HCEC 1CT (cell line): ENCODE measurements at regions not wholly inside any gene's neighbourhood (a gene's known extent, or its start where the extent isn't known, plus 50 kb on each side); places are given as distances from the start of the nearest gene placed in this dataset.

Source experiments
- DNase-seq: peaks from one replicate; pipeline ENCODE4 v3.0.0-alpha.2; 2017

DNA sequence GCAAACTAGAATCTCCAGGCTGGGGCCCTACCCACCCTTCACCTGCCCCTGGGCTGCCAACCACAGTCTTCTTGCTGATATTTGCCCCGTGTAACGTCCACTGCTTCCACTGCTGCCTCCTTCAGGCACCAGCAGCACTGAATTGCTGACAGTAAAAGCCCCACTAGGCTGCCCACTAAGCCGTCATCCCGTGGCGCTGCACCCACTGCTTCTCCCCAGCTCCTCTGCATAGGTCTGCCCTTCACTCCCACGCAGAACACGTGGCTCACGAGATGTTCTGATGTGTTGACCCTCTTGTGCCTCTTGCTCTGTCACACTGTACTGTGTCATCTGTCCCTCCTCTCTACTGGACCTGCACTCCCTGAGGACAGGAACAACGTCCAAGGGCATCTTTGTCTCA, 86.3 kb upstream of the HIVEP1 start:
- DNase-seq, result no peak

- DNase-seq, result no peak
Measured at GRCh38 chr6:11923621-11924020, 88.5 kb upstream of the HIVEP1 start.

DNA sequence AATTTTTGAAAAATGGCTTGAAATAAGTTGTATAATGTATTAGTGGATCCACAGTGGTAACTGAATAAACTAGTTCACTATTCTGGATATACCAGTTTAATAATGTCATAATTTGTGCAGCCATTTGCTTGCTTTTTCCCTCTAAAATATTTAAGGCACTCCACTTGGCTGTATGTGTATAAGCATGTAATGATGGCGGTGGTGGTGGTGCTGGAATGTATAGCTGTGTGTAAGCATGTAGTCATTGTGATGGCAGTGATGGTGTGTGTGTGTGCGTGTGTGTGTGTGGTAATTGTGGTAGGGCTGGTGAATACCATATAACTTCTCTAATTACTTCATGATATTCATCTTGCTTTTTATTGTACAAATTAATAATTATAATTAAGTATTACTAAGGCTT, 89.2 kb upstream of the HIVEP1 start:
- no peak for DNase-seq

DNA sequence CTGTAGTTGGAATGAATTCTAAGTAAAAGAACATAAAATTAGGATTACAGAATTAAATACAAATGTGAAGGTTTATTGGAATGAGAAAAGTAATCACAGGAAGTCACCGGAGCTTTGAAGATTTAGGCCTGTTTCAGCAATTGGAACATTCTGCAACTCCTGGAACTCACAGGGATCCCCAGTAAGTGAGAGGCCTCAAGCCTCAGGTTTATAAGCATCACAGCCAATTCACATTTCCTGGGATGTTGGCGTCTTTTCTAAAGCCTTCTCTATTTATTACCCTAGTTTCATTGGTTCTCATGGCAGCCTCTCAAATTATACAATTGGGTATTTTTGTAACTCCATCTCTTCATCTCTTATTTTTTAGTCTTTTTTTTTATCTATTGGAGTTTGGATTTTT, 90.4 kb upstream of the HIVEP1 start:
- DNase-seq, result no peak

DNA sequence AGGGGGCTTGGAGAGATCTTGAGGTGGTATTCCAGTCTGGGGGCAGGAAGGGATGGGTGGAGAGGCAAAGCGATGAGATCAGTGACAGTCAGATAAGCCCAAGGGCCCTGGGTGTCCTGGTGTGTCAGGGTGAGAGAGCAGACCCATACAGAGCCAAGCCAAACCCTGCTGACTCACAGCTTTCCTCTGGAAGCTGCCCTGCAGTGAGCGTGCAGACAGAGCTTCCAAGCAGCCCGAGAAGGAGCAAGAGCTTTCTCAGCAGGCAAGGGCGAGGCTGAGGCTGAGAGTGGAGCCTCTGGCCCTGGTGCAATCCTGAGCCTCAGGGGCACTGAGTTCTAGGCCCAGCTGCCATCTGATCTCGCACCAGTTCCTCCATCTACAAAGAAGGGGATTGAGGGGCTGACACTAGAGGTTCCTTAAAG, 91.1 kb upstream of the HIVEP1 start:
- peak; percentile 94 for DNase-seq

DNA sequence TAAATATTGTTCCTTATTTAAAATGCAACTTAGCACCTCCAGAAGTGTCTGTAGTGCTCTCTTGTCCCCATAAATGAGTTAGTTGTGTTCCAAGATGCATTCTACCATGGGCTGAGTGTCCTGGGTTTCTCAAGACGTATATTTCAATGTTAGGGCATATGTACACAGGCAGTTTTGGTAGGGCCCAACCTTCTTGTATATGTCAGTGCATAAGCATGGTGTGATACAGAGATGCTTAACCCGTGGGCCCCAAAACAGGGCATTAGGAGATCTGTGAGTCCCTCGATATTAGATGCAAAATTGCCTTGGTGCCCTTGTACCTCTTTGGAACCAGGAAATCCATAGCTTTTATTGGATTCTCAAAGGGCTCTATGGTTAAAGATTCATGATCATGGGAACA, 91.5 kb upstream of the HIVEP1 start:
- no peak for DNase-seq

DNA sequence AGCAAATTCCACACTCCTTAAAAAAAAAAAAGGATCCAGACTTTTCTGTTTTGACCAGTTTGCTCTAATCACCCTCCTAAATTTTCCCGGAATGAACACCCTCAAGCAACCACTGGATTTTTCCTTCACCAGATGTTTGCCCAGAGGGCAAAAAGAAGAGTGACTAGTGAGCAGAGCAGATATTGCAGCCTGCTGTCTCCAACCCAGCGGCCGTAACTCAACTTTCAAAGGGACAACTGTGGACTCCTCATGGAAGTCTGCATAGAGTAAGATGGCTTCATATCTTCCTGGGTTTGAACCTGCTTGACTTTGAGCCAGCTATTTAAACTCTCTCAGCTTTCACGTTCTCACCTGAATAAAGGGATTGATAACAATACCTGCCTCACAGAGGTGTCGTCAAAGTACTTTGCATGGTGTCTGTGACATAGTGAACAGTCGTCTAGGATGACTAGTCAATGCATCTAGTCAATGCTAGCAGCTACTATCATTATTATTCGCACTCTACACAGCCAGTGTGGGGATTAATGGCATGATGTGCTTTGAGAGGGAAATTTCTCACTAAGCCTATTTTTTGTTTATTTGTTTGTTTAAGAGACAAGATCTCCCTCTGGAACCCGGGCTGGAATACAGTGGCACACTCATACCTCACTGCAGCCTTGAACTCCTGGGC, 92.2 kb upstream of the HIVEP1 start:
- no peak for DNase-seq

GRCh38 chr6:11918739-11919605, 93.1 kb upstream of the HIVEP1 start:
- DNase-seq, result peak; percentile 11

DNA sequence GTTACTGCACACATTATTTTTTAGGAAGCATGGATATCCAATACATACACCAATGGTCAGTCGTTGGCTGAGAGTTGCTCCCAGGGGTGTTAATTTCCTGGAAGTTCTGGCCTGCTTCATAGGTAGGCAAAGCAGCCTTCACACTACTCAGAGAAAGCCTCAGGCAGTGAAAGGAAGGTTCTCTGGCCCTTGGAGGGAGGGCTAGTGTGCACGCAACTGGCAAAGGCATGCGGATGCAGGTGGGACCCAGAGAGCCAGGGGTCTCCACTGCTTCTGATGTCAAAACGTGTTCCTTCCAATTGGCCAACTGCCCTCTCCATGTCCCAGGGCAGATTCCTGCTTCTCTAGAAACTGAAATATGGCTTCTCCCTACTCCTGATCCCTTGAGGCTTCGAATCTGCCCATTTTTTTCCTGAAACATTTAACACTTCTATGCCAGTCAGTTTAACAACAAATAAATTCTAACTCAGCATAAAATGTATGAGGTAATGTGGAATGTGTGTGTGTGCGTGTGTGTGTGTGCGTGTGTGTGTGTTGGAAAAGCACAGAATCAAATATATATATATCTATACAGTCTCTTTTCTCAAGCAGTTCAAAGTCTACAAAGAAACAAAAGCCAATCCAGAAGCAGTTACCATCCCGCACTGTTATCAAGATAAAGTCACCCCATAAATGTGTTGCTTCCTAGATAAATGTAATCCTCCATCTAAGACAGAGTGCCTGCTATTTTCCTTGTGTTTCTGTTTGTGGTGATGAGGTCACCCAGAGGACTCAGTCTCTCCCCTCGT, 94.0 kb upstream of the HIVEP1 start:
- DNase-seq, result peak; percentile 65

GRCh38 chr6:11912420-11912819, 99.7 kb upstream of the HIVEP1 start:
- no peak for DNase-seq

DNA sequence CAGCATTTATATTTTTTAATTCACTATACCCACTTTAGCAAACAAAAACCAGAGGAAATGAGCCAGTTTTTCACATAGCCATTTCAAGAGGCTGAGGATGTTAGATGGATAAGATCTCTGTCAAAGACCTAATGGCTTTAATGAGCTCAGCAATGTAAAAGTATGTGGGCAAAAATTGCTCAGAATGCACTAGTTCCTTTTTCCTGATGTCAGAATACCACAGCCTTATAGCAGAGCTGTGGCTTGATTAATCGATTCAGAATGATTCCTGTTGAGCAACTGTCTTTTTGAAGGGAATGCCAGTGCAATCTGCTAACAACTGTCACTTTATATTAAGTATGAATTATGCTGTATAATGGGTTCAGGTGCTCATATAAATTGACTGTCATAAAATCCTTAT, 100.6 kb upstream of the HIVEP1 start:
- DNase-seq, result no peak

- DNase-seq, result peak; percentile 24
Measured at GRCh38 chr6:11909696-11910132, 102.4 kb upstream of the HIVEP1 start.

DNA sequence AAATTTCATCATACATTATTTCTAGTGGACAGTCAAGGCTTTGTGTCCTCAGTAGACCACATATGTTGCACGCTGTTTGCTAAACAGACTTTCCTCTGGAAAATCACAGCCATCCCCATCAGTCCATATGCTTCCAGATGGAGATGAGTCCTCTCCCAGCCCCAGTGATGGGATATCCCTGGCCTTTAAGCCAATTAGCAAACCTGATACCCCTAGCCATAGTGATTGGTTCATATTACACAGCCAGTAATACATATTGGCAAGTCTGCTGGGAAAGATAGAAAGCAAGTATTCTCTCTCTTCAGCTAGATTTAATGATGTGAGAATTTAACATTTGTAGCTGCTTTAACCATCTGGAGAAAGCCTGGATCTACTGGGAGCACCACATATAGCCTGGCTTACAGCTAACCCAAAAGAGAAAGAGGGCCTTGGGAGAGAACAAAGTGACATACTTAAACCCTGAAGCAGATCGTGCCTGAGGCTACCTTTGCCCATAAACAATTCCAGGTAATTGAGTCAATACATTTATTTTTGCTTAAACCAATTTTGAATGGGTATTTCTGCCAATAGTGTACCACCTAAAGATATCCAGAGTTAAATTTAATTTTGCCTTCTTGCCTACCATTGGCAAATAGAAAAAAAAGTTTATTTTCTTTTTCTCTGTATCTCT, 103.5 kb upstream of the HIVEP1 start:
- DNase-seq, result no peak

- no peak for DNase-seq
Measured at GRCh38 chr6:11903645-11904044, 108.5 kb upstream of the HIVEP1 start.

GRCh38 chr6:11902527-11902926, 109.6 kb upstream of the HIVEP1 start:
- DNase-seq, result no peak

DNA sequence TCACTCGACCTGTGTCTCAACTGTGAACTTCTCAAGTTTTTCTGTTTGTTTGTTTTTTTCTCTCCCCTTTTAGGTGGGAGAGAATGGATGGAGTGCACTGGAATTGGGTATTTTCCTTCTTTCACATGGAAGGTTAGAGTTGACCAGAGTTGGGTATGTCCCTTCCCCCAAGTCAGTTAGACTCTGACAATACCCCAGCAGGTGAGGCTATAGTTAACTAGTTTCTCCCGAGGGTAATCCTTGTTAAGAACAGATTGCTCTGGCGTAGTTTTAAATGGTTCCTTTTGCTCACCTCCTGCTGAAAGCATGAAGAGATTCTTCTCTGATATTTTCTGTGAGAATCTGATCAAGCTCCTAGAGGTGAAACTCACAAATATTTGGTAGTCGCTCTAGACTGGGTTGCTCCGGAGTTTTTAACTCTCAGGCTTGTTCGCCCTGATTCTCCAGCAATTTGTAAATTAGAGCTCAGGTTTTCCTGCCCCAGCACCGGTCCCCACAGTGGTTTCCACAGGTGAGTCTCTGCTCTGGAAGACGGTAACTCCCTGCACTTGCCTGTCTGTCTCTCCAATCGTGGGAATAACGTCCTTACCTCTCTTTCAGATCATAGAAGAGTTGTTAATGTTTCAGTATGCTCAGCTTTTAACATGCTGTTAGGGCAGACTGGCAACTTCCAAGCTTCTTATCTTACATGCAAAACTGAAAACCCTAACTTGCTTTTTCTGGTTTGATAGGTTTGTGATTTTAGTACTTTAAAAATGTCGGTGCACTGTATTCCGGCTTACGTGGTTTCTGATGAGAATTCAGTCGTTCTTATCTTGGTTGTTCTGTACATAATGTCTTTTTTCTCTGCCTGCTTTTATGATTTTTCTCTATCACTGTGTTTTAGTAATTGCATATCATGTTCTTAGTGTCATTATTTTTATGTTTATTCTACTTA, 111.2 kb upstream of the HIVEP1 start:
- DNase-seq, result no peak

GRCh38 chr6:11899645-11900044, 112.5 kb upstream of the HIVEP1 start:
- DNase-seq, result no peak

DNA sequence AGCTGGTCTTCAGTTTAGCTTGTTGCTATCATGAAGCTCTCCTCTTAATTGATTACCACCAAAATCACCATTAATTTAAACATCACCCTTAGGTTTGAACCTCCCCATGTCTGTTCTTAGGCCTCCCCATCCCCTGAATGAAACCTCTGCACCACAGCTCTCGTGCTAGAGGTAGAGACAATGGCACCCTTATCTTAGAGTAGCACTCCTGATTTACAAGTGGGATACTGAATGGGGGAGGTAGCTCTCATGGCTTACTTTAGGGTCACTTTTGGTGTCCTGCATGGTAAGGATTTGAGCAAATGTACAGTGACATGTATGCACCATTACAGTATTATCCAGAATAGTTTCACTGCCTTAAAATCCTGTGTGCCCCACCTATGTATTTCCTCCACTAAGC, 115.6 kb upstream of the ADTRP start:
- DNase-seq, result no peak

- no peak for DNase-seq
Measured at GRCh38 chr6:11891547-11891946, 112.9 kb upstream of the ADTRP start.

DNA sequence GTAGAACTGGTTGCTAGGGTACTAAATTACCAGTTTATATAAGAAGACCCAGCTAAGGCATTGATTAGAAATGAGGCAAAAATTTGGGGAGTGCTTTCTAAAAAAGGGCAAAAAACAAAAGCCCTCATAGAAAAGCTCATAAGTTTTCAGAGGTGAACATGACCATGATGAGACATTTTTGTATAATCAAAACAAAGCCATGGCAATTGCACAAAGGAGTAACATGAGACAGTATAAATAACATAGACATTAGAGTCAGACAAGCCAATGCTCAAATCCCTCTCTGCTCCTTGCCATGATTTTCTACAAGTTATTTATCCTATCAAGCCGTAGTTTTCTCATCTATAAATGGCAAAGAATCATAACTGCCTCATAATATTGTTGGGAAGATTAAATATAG, 112.2 kb upstream of the ADTRP start:
- DNase-seq, result no peak

GRCh38 chr6:11890209-11890608, 111.6 kb upstream of the ADTRP start:
- DNase-seq, result no peak

GRCh38 chr6:11889572-11889971, 111.0 kb upstream of the ADTRP start:
- DNase-seq, result no peak
